ENCODE measurements at regions not wholly inside any gene's neighbourhood (a gene's known extent, or its start where the extent isn't known, plus 50 kb on each side); places are given as distances from the start of the nearest gene placed in this dataset.
A peak's percentile ranks its signal among the peaks of the same experiment; 100 is the strongest.

GRCh38 chr5:143749581-143750205 is 62.3 kb upstream of the HMHB1 start:
- ChIA-PET CTCF (interaction anchor here (0.9 to 1.2 kb wide), 2 partner anchors 21 to 75 kb away, joined by 3 read pairs; no protein-coding TSS in a partner anchor), POLR2A (interaction anchor here (0.5 kb wide), 1 partner anchor 139 kb away, joined by 7 read pairs; no protein-coding TSS in a partner anchor)
- TF ChIP-seq CTCF (IDR thresholded peaks at IDR 0.05; ENCODE audit: insufficient read depth, low read depth, low read length) = no peak

GRCh38 chr5:143748516-143748915 is 63.4 kb upstream of the HMHB1 start:
- CTCF ChIA-PET = interaction anchor here (0.9 kb wide), 1 partner anchor 22 kb away, joined by 3 read pairs; no protein-coding TSS in a partner anchor

More at GRCh38 chr5:143749581-143750205, 62.3 kb upstream of the HMHB1 start:
- no peaks in the 10 kb centered on the region for H3K27me3 ChIP-seq (ENCODE audit: control insufficient read depth, insufficient read depth, low read length)
- peak; percentile 23 for DNase-seq (ENCODE audit: low read depth)
- no peaks in the 10 kb centered on the region for H3K36me3 ChIP-seq (ENCODE audit: control insufficient read depth, insufficient read depth, low read length)
- H3K4me3 ChIP-seq (ENCODE audit: low read depth, low read length) = no peak overlapping the region

GRCh38 chr5:143742951-143743350 is 69.0 kb upstream of the HMHB1 start:
- Histone ChIP-seq H3K4me3 (ENCODE audit: low read depth, low read length) (no peak overlapping the region), H3K27me3 (ENCODE audit: control insufficient read depth, insufficient read depth, low read length) (no peaks in the 10 kb centered on the region), H3K36me3 (ENCODE audit: control insufficient read depth, insufficient read depth, low read length) (no peaks in the 10 kb centered on the region)
- ChIA-PET CTCF (interaction anchor here (1.3 kb wide), 1 partner anchor 9 kb away, joined by 3 read pairs; no protein-coding TSS in a partner anchor), POLR2A (no interaction called here)
- no peak for DNase-seq (ENCODE audit: low read depth)
- no peak for TF ChIP-seq CTCF (IDR thresholded peaks at IDR 0.05; ENCODE audit: insufficient read depth, low read depth, low read length)

More at GRCh38 chr5:143748516-143748915, 63.4 kb upstream of the HMHB1 start:
- Histone ChIP-seq H3K36me3 (ENCODE audit: control insufficient read depth, insufficient read depth, low read length) (no peaks in the 10 kb centered on the region), H3K27me3 (ENCODE audit: control insufficient read depth, insufficient read depth, low read length) (no peaks in the 10 kb centered on the region), H3K4me3 (ENCODE audit: low read depth, low read length) (no peak overlapping the region)
- TF ChIP-seq CTCF (IDR thresholded peaks at IDR 0.05; ENCODE audit: insufficient read depth, low read depth, low read length) = no peak
- no peak for DNase-seq (ENCODE audit: low read depth)
- POLR2A ChIA-PET = no interaction called here

GRCh38 chr5:143741421-143741820 is 70.5 kb upstream of the HMHB1 start:
- Histone ChIP-seq H3K36me3 (ENCODE audit: control insufficient read depth, insufficient read depth, low read length) (no peaks in the 10 kb centered on the region), H3K4me3 (ENCODE audit: low read depth, low read length) (no peak overlapping the region), H3K27me3 (ENCODE audit: control insufficient read depth, insufficient read depth, low read length) (no peaks in the 10 kb centered on the region)
- CTCF ChIA-PET = interaction anchor here (1.3 kb wide), 1 partner anchor 17 kb away, joined by 3 read pairs; no protein-coding TSS in a partner anchor
- TF ChIP-seq CTCF (IDR thresholded peaks at IDR 0.05; ENCODE audit: insufficient read depth, low read depth, low read length) = no peak
- DNase-seq (ENCODE audit: low read depth) = no peak
- POLR2A ChIA-PET = no interaction called here

- POLR2A ChIA-PET = no interaction called here
- no peak for DNase-seq (ENCODE audit: low read depth)
- Histone ChIP-seq H3K4me3 (ENCODE audit: low read depth, low read length) (no peak overlapping the region), H3K36me3 (ENCODE audit: control insufficient read depth, insufficient read depth, low read length) (no peaks in the 10 kb centered on the region), H3K27me3 (ENCODE audit: control insufficient read depth, insufficient read depth, low read length) (no peaks in the 10 kb centered on the region)
- no peak for TF ChIP-seq CTCF (IDR thresholded peaks at IDR 0.05; ENCODE audit: insufficient read depth, low read depth, low read length)
- CTCF ChIA-PET = interaction anchor here (0.8 to 1.3 kb wide), 2 partner anchors 13 to 17 kb away, joined by 3 read pairs; no protein-coding TSS in a partner anchor
Observed at GRCh38 chr5:143740956-143741355, 71.0 kb upstream of the HMHB1 start.

All from BJ (cell line).